ENCODE measurements at regions not wholly inside any gene's neighbourhood (a gene's known extent, or its start where the extent isn't known, plus 50 kb on each side); places are given as distances from the start of the nearest gene placed in this dataset.

DNA sequence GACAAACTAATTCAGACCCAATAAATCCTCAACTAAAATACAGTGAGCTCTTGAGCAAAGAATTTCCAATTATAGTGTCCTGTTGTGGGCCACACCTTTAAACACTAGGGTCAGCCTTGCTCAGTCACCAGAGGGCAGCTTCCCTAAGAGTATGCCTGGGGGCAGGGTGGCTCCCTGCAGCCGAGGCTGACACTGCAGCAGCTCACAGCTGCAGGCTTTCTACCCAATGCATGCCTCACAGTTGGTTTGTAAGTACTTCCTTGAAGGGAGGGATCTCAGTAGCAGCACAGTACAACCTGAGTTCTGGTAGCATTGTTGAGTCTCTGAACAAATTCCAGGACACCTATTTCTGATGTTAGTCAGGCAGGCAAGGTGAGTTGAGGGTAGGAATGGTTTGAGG is 335.6 kb downstream of the TUSC7 start (continued):
- TF ChIP-seq TEAD4 (IDR thresholded peaks at IDR 0.05; ENCODE audit: low read depth, low read length) (peak; percentile 55), POLR2AphosphoS5 (IDR thresholded peaks at IDR 0.05; ENCODE audit: low read depth, low read length) (no peak), SUZ12 (IDR thresholded peaks at IDR 0.05; ENCODE audit: low read length) (no peak), MAFK (IDR thresholded peaks at IDR 0.05; ENCODE audit: low read depth, low read length) (no peak), BACH1 (IDR thresholded peaks at IDR 0.05; ENCODE audit: low read length) (peak; percentile 33), HDAC2 (IDR thresholded peaks at IDR 0.05; ENCODE audit: borderline replicate concordance in 1 of 2, low read depth in 2 of 2, low read length in 2 of 2) (0 out of 4 replicates have a peak, but pooled peaks of 1 of the 2 experiments have one; percentile 60), KDM1A (IDR thresholded peaks at IDR 0.05; ENCODE audit: borderline replicate concordance, low read length) (no peak), SIRT6 (IDR thresholded peaks at IDR 0.05; ENCODE audit: low read length) (no peak), BCL11A (IDR thresholded peaks at IDR 0.05; ENCODE audit: low read depth in 2 of 2, low read length in 2 of 2) (no peak), GABPA (IDR thresholded peaks at IDR 0.05; ENCODE audit: borderline replicate concordance, insufficient read depth, low read length) (no peak), NANOG (IDR thresholded peaks at IDR 0.05; ENCODE audit: insufficient read depth, low read depth, low read length, poor library complexity, severe bottlenecking) (peak; percentile 22), POLR2A (IDR thresholded peaks at IDR 0.05; ENCODE audit: control extremely low read depth in 1 of 2, low read depth in 2 of 2, low read length in 2 of 2) (no peak), SRF (IDR thresholded peaks at IDR 0.05; ENCODE audit: low read depth, low read length) (no peak), BRCA1 (IDR thresholded peaks at IDR 0.05; ENCODE audit: low read depth, low read length) (no peak), SAP30 (IDR thresholded peaks at IDR 0.05; ENCODE audit: insufficient read depth, insufficient replicate concordance, low read length) (no peak), RFX5 (IDR thresholded peaks at IDR 0.05; ENCODE audit: borderline replicate concordance, low read depth, low read length) (no peak), CBX5 (IDR thresholded peaks at IDR 0.05; ENCODE audit: low read depth, low read length) (no peak), GTF2F1 (IDR thresholded peaks at IDR 0.05; ENCODE audit: borderline replicate concordance, low read depth, low read length) (no peak), RAD21 (IDR thresholded peaks at IDR 0.05 in 1 of 2, conservative IDR thresholded peaks at IDR 0.05 in 1 of 2; ENCODE audit: low read depth in 2 of 2, low read length in 2 of 2) (peak; percentile 43 to 61; a peak in 3 of 4 replicates), CHD1 (IDR thresholded peaks at IDR 0.05; ENCODE audit: low read depth, low read length) (no peak), JUN (IDR thresholded peaks at IDR 0.05; ENCODE audit: low read depth, low read length) (no peak), YY1 (IDR thresholded peaks at IDR 0.05; ENCODE audit: low read depth, low read length) (no peak), EZH2 (IDR thresholded peaks at IDR 0.05; ENCODE audit: low read depth, low read length, severe bottlenecking) (no peak), ASH2L (IDR thresholded peaks at IDR 0.05; ENCODE audit: low read length) (no peak)
- TF ChIP-seq, protein P1, sequence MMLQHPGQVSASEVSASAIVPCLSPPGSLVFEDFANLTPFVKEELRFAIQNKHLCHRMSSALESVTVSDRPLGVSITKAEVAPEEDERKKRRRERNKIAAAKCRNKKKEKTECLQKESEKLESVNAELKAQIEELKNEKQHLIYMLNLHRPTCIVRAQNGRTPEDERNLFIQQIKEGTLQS (IDR thresholded peaks at IDR 0.05; ENCODE audit: insufficient read depth, low read depth, low read length) = no peak
